ENCODE measurements at regions not wholly inside any gene's neighbourhood (a gene's known extent, or its start where the extent isn't known, plus 50 kb on each side); places are given as distances from the start of the nearest gene placed in this dataset.

- H3K27me3 ChIP-seq, result no peaks in the 10 kb centered on the region
Observed at GRCh38 chr4:28117084-28117682, 1256.5 kb downstream of the STIM2 start.

DNA sequence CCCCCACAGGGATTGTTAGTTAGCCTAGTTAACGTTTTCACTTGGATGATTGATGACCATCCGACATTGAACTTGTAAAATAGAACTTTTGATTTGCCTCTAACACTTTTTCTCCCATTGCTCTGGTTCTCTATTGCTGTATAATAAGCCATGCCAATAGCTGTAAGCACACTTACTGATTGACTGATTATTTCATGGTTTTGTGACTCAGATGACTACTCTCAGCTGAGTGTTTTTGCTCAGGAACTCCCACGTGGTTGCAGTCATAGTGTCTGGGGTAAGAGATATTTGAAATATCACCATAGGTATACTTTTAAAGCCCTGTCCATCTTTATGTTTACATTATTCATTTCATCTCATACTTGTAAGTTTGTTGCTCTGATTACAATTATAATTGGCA is 1285.5 kb downstream of the STIM2 start:
- DNase-seq (ENCODE audit: low spot score in 2 of 2), result no peak
- intact Hi-C loops (cut with DNase I), result no loop called here

More at GRCh38 chr4:28117084-28117682, 1256.5 kb downstream of the STIM2 start:
- H3K36me3 ChIP-seq, result no peaks in the 10 kb centered on the region
- no peak for DNase-seq (ENCODE audit: low spot score in 2 of 2)
- H3K4me1 ChIP-seq, result no peaks in the 10 kb centered on the region
- no peak overlapping the region for H3K27ac ChIP-seq
- H3K9me3 ChIP-seq, result no peaks in the 10 kb centered on the region
- no peak overlapping the region for H3K4me3 ChIP-seq
- intact Hi-C loops (cut with DNase I), result no loop called here
- no peak for TF ChIP-seq CTCF (IDR thresholded peaks at IDR 0.05)

DNA sequence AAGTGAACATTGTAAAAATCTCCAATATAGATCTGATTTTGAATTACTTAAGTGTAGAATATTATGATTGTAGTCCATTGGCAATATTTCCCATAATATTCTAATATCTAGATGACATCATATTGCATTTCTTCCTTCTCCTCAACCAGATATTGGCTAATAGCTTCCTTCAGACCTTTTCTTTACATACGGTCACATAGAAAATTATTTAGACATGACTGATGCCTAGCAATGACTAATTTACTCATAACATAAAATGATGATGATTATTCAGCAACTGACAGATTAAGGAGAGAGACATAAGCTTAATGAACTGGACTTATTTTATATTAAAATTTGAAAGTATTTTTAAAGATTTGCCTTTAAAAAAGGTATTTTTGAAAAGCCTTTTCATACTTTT is 1287.6 kb downstream of the STIM2 start:
- DNase-seq (ENCODE audit: low spot score in 2 of 2), result no peak
- intact Hi-C loops (cut with DNase I), result no loop called here
- Histone ChIP-seq H3K4me3 (no peak overlapping the region), H3K27ac (no peak overlapping the region), H3K4me1 (no peaks in the 10 kb centered on the region), H3K36me3 (no peaks in the 10 kb centered on the region), H3K27me3 (no peaks in the 10 kb centered on the region), H3K9me3 (no peaks in the 10 kb centered on the region)
- no peak for TF ChIP-seq CTCF (IDR thresholded peaks at IDR 0.05)

More for the DNA sequence above, 1285.5 kb downstream of the STIM2 start:
- no peaks in the 10 kb centered on the region for H3K27me3 ChIP-seq
- H3K4me3 ChIP-seq, result no peak overlapping the region
- H3K27ac ChIP-seq, result no peak overlapping the region
- H3K9me3 ChIP-seq, result no peaks in the 10 kb centered on the region
- H3K36me3 ChIP-seq, result no peaks in the 10 kb centered on the region
- TF ChIP-seq CTCF (IDR thresholded peaks at IDR 0.05), result no peak
- no peaks in the 10 kb centered on the region for H3K4me1 ChIP-seq

DNA sequence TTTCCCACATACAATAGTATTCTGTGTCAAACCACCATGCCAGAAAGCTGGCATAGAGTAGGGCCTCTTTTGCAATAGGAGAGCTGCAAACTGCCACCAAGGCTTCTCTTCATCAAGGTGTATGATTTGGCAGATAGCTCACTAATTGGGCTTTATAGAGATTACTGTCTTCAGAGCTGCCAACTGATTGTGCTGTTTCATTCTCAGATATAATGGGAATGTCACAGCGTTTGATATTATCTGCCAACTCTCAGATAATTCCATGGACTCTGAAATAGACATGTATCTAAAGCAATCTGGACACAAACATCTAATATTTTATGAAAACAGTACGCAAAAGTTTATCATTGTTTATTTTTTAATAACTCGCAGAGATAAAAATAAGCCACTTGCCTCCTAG is 1289.1 kb downstream of the STIM2 start:
- H3K4me3 ChIP-seq, result no peak overlapping the region
- H3K36me3 ChIP-seq, result no peaks in the 10 kb centered on the region
- H3K27me3 ChIP-seq, result no peaks in the 10 kb centered on the region
- no peaks in the 10 kb centered on the region for H3K4me1 ChIP-seq
- H3K27ac ChIP-seq, result no peak overlapping the region
- TF ChIP-seq CTCF (IDR thresholded peaks at IDR 0.05), result no peak
- DNase-seq (ENCODE audit: low spot score in 2 of 2), result no peak
- intact Hi-C loops (cut with DNase I), result no loop called here
- no peaks in the 10 kb centered on the region for H3K9me3 ChIP-seq

GRCh38 chr4:28151314-28151713 is 1290.7 kb downstream of the STIM2 start:
- intact Hi-C loops (cut with DNase I), result no loop called here
- TF ChIP-seq CTCF (IDR thresholded peaks at IDR 0.05), result no peak
- Histone ChIP-seq H3K36me3 (no peaks in the 10 kb centered on the region), H3K4me3 (no peak overlapping the region), H3K27ac (no peak overlapping the region), H3K4me1 (no peaks in the 10 kb centered on the region), H3K9me3 (no peaks in the 10 kb centered on the region), H3K27me3 (no peaks in the 10 kb centered on the region)
- no peak for DNase-seq (ENCODE audit: low spot score in 2 of 2)

- no peaks in the 10 kb centered on the region for H3K27me3 ChIP-seq
- intact Hi-C loops (cut with DNase I), result no loop called here
- no peak overlapping the region for H3K4me3 ChIP-seq
- no peaks in the 10 kb centered on the region for H3K4me1 ChIP-seq
- no peak for DNase-seq (ENCODE audit: low spot score in 2 of 2)
- H3K9me3 ChIP-seq, result no peaks in the 10 kb centered on the region
- no peaks in the 10 kb centered on the region for H3K36me3 ChIP-seq
- no peak for TF ChIP-seq CTCF (IDR thresholded peaks at IDR 0.05)
- no peak overlapping the region for H3K27ac ChIP-seq
Observed at GRCh38 chr4:28167411-28167810, 1306.8 kb downstream of the STIM2 start.

Data from ascending aorta (tissue), 2 donors.